ENCODE measurements at regions not wholly inside any gene's neighbourhood (a gene's known extent, or its start where the extent isn't known, plus 50 kb on each side); places are given as distances from the start of the nearest gene placed in this dataset.

DNA sequence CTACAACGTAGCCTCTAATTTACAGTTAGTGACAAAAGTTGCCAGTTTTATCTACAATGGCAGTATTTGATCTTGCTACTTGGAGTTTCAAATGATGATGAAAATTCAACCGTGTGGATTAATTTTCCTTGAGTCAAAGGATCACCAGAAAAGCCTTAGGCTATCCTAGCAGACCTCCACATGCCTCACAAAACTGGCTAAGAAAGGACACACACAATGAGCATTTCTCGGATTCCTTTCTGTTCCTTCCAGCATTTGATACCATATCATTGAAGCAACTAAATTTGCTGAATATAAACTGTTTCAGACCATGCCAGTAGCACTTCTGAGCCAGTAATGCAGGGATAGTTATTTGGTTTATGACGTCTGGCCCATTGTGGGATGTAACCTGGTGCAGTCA lies 587.4 kb upstream of the MDFIC2 start:
- Histone ChIP-seq H3K27ac (ENCODE audit: low read depth, low read length) (no peak overlapping the region), H3K4me3 (ENCODE audit: low read length) (no peak overlapping the region), H3K27me3 (ENCODE audit: insufficient read depth, low read length) (no peaks in the 10 kb centered on the region), H3K36me3 (ENCODE audit: insufficient read depth, low read length) (no peaks in the 10 kb centered on the region), H3K9me3 (ENCODE audit: insufficient read depth, low read depth, low read length) (peaks cover 5% of the 10 kb centered on the region; the same call in 1 of the 2 replicates), H3K9ac (ENCODE audit: low read depth, low read length) (no peak overlapping the region), H3K4me1 (ENCODE audit: insufficient read depth, low read length) (0 out of 2 replicates have a peak, but pooled peaks cover 2% of the 10 kb centered on the region)
- 90% methylated on average over 4 of the region's 4 CpGs for WGBS

DNA sequence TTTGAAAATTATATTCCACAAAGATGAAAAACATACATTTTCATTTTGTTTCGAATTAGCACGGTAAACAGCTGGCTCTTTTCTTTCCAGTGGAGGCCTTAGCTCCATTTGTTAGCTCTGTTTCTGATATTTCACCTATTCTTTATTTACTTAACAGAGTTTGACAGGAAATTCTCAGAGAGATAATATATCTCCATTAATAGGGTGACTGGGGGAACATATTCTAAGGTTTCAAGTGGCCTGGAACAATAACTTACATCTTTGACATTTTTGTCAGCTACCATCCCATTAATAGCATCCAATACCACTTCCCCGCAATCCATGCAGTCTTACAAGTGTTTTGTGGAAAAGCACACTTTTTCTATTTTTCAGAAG lies 577.6 kb upstream of the MDFIC2 start:
- H3K9me3 ChIP-seq (ENCODE audit: insufficient read depth, low read depth, low read length), result no peaks in the 10 kb centered on the region
- H3K4me3 ChIP-seq (ENCODE audit: low read length), result no peak overlapping the region
- H3K27me3 ChIP-seq (ENCODE audit: insufficient read depth, low read length), result no peaks in the 10 kb centered on the region
- H3K36me3 ChIP-seq (ENCODE audit: insufficient read depth, low read length), result no peaks in the 10 kb centered on the region
- H3K27ac ChIP-seq (ENCODE audit: low read depth, low read length), result no peak overlapping the region
- 95% methylated on average over 3 of the region's 3 CpGs for WGBS
- no peak overlapping the region for H3K9ac ChIP-seq (ENCODE audit: low read depth, low read length)
- H3K4me1 ChIP-seq (ENCODE audit: insufficient read depth, low read length), result no peaks in the 10 kb centered on the region

DNA sequence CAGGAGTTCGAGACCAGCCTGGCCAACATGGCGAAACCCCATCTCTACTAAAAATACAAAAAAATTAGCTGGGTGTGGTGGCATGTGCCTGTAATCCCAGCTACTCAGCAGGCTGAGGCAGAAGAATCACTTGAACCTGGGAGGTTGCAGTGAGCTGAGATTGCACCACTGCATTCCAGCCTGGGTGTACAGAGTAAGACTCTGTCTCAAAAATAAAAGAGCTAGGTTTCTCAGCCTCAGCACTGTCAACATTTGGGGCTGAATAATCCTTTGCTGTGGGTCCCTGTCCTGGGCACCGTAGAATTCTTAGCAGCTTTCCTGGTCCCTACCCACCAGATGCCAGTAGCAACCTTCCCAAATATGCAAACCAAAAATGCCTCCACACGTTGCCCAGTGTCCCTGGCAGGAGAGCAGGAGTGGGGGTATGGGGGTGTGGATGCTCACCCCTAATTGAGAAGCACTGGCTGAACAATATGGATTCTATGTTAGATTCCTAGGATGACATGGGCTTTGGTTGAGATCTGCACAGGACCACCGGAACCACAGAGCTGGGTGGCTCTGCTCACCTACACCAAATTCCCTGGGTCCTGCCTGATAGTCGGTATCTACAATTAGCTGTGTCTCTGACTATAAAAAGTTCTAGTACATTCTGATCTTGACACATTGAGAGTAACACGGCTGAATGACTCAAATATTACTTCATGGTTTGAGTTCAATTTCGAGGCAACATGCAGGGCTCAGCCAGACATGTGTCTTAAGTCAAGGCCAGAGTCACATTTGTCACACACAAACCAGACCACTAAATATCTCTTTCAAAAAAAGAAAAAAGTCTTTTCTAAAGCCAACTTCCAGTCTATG lies 577.0 kb upstream of the MDFIC2 start:
- H3K4me3 ChIP-seq (ENCODE audit: low read length), result no peak overlapping the region
- no peaks in the 10 kb centered on the region for H3K27me3 ChIP-seq (ENCODE audit: insufficient read depth, low read length)
- H3K9ac ChIP-seq (ENCODE audit: low read depth, low read length), result no peak overlapping the region
- no peaks in the 10 kb centered on the region for H3K36me3 ChIP-seq (ENCODE audit: insufficient read depth, low read length)
- no peak overlapping the region for H3K27ac ChIP-seq (ENCODE audit: low read depth, low read length)
- H3K4me1 ChIP-seq (ENCODE audit: insufficient read depth, low read length), result no peaks in the 10 kb centered on the region
- WGBS, result 83% methylated on average over 8 of the region's 8 CpGs
- no peaks in the 10 kb centered on the region for H3K9me3 ChIP-seq (ENCODE audit: insufficient read depth, low read depth, low read length)

DNA sequence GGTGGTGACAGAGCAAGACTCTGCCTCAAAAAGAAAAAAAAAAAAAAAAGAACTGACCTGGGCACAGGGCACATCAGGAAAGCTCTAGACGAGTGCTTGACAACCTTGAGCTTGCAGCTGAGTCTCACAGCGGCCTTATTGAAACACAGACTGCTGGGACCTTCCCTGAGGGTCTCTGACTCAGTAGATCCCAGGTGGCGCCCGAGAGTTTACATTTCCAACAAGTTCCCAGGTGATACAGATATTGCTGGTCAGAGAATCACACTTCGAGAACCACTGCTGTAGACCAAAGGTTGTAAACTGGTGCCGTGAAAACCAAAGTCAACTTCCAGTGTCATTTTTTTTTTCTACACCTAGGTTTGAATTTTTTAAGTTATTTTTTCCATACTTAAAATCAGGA lies 573.2 kb upstream of the MDFIC2 start:
- no peak overlapping the region for H3K4me3 ChIP-seq (ENCODE audit: low read length)
- no peaks in the 10 kb centered on the region for H3K4me1 ChIP-seq (ENCODE audit: insufficient read depth, low read length)
- H3K36me3 ChIP-seq (ENCODE audit: insufficient read depth, low read length), result no peaks in the 10 kb centered on the region
- no peak overlapping the region for H3K27ac ChIP-seq (ENCODE audit: low read depth, low read length)
- no peaks in the 10 kb centered on the region for H3K27me3 ChIP-seq (ENCODE audit: insufficient read depth, low read length)
- no peaks in the 10 kb centered on the region for H3K9me3 ChIP-seq (ENCODE audit: insufficient read depth, low read depth, low read length)
- WGBS, result 87% methylated on average over 6 of the region's 6 CpGs
- no peak overlapping the region for H3K9ac ChIP-seq (ENCODE audit: low read depth, low read length)

DNA sequence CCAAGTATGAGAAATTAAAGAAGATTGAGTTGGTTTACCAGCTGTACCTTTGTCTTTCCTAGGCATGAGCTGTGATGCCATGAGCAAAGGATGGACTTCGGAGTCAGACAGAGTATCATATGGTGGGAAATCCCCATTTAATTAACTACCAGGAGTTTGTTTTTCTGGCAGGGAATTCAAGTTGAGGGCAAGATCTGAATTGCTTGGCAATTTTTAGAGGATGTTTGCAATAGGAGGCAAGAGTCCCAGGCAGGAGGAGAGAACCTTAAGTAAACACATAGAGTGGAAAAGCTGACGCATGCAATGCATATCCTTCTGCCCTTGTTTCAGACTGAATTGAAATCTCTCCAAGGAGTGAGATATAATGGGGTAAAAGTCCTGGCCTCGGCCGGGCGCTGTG lies 569.7 kb upstream of the MDFIC2 start:
- 95% methylated on average over 5 of the region's 5 CpGs for WGBS
- no peak overlapping the region for H3K9ac ChIP-seq (ENCODE audit: low read depth, low read length)
- no peaks in the 10 kb centered on the region for H3K36me3 ChIP-seq (ENCODE audit: insufficient read depth, low read length)
- no peak overlapping the region for H3K27ac ChIP-seq (ENCODE audit: low read depth, low read length)
- H3K4me1 ChIP-seq (ENCODE audit: insufficient read depth, low read length), result no peaks in the 10 kb centered on the region
- H3K4me3 ChIP-seq (ENCODE audit: low read length), result no peak overlapping the region
- no peaks in the 10 kb centered on the region for H3K9me3 ChIP-seq (ENCODE audit: insufficient read depth, low read depth, low read length)
- no peaks in the 10 kb centered on the region for H3K27me3 ChIP-seq (ENCODE audit: insufficient read depth, low read length)

DNA sequence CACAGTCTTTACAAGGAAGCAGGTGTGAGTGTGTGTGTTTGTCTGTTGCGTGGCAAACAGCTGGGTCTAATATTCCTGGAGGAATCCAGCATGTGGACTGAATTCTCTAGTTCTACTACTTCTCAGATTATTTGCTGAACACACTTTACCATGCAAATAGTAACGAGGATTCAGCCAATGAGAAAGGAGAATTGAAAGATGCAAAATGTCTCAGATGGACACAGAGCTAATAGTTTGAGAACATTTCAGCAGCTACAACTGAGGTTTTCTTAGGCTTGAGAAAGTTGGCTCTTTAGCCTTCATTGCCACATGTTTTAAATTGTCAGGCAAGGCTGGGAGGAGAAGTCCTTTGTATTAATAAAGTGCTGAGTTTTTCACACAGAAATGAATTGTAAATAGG lies 568.0 kb upstream of the MDFIC2 start:
- no peak overlapping the region for H3K27ac ChIP-seq (ENCODE audit: low read depth, low read length)
- no peaks in the 10 kb centered on the region for H3K9me3 ChIP-seq (ENCODE audit: insufficient read depth, low read depth, low read length)
- H3K4me3 ChIP-seq (ENCODE audit: low read length), result no peak overlapping the region
- H3K9ac ChIP-seq (ENCODE audit: low read depth, low read length), result no peak overlapping the region
- no peaks in the 10 kb centered on the region for H3K4me1 ChIP-seq (ENCODE audit: insufficient read depth, low read length)
- H3K36me3 ChIP-seq (ENCODE audit: insufficient read depth, low read length), result no peaks in the 10 kb centered on the region
- whole genome bisulfite sequencing, result 96% methylated on average over 2 of the region's 2 CpGs
- H3K27me3 ChIP-seq (ENCODE audit: insufficient read depth, low read length), result no peaks in the 10 kb centered on the region

DNA sequence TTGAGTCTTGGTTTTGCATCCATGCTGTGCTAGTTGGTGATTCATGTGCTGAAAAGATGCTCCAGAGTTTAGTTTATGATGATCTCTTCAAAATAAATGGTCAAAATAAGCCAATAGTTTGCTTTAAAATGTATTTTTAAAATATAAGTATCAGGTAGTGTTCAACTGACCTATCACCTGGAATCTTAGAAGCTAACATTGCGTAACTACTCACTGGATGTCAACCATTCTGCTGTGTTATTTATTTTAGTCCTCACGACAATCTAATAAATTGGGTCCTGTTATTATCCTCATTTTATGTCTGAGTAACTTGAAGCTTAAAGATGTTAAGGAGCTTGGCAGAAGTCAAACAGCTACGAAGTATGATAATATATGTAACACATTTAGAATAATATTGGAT lies 563.7 kb upstream of the MDFIC2 start:
- WGBS, result 95% methylated on average over 2 of the region's 3 CpGs
- no peaks in the 10 kb centered on the region for H3K4me1 ChIP-seq (ENCODE audit: insufficient read depth, low read length)
- no peaks in the 10 kb centered on the region for H3K36me3 ChIP-seq (ENCODE audit: insufficient read depth, low read length)
- no peak overlapping the region for H3K4me3 ChIP-seq (ENCODE audit: low read length)
- H3K27me3 ChIP-seq (ENCODE audit: insufficient read depth, low read length), result no peaks in the 10 kb centered on the region
- no peak overlapping the region for H3K27ac ChIP-seq (ENCODE audit: low read depth, low read length)
- H3K9me3 ChIP-seq (ENCODE audit: insufficient read depth, low read depth, low read length), result peaks cover 10% of the 10 kb centered on the region
- H3K9ac ChIP-seq (ENCODE audit: low read depth, low read length), result no peak overlapping the region

DNA sequence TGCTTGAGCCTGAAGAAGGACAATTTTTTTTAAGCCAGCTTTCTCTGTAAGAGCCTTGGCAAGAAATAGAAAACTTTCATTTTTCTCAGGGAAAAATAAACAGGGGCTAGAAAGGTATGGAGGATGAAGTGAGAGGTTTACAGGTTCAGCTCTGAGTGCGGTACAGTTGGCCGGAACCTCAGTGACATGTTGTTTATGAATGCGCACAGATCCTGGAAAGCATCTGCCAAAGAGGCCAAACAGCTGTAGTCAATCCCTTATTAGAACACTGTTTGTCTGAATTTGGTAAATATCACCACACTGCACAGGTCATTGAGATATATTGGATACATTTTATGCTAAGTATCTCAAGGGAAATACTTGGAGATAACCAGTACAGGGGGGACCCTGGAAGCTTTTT lies 561.8 kb upstream of the MDFIC2 start:
- Histone ChIP-seq H3K27me3 (ENCODE audit: insufficient read depth, low read length) (no peaks in the 10 kb centered on the region), H3K4me1 (ENCODE audit: insufficient read depth, low read length) (no peaks in the 10 kb centered on the region), H3K9ac (ENCODE audit: low read depth, low read length) (no peak overlapping the region), H3K27ac (ENCODE audit: low read depth, low read length) (no peak overlapping the region), H3K4me3 (ENCODE audit: low read length) (no peak overlapping the region), H3K36me3 (ENCODE audit: insufficient read depth, low read length) (no peaks in the 10 kb centered on the region), H3K9me3 (ENCODE audit: insufficient read depth, low read depth, low read length) (peaks cover 13% of the 10 kb centered on the region)
- 95% methylated on average over 3 of the region's 3 CpGs for WGBS

DNA sequence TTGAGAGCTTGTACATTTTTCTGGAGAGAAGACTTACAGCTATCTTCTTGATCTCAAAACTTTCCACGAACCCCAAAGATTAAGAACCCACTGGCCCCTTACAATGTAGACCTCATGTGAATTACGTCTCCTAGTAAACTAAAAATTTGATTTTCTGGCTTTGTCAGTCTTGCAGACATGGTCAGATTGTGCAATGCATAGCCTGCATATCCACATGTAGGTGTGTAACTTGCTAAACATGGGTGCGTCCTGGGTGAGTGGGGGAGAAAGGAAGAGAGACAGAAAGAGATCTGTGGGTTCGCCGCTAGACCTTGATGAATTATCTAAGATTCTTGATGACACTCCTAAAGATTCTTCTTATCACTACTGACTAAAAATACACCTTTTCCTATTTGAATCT lies 561.2 kb upstream of the MDFIC2 start:
- no peak overlapping the region for H3K9ac ChIP-seq (ENCODE audit: low read depth, low read length)
- no peaks in the 10 kb centered on the region for H3K27me3 ChIP-seq (ENCODE audit: insufficient read depth, low read length)
- H3K36me3 ChIP-seq (ENCODE audit: insufficient read depth, low read length), result no peaks in the 10 kb centered on the region
- WGBS, result 94% methylated on average over 5 of the region's 5 CpGs
- no peak overlapping the region for H3K27ac ChIP-seq (ENCODE audit: low read depth, low read length)
- no peaks in the 10 kb centered on the region for H3K4me1 ChIP-seq (ENCODE audit: insufficient read depth, low read length)
- no peak overlapping the region for H3K4me3 ChIP-seq (ENCODE audit: low read length)
- H3K9me3 ChIP-seq (ENCODE audit: insufficient read depth, low read depth, low read length), result peaks cover 13% of the 10 kb centered on the region

DNA sequence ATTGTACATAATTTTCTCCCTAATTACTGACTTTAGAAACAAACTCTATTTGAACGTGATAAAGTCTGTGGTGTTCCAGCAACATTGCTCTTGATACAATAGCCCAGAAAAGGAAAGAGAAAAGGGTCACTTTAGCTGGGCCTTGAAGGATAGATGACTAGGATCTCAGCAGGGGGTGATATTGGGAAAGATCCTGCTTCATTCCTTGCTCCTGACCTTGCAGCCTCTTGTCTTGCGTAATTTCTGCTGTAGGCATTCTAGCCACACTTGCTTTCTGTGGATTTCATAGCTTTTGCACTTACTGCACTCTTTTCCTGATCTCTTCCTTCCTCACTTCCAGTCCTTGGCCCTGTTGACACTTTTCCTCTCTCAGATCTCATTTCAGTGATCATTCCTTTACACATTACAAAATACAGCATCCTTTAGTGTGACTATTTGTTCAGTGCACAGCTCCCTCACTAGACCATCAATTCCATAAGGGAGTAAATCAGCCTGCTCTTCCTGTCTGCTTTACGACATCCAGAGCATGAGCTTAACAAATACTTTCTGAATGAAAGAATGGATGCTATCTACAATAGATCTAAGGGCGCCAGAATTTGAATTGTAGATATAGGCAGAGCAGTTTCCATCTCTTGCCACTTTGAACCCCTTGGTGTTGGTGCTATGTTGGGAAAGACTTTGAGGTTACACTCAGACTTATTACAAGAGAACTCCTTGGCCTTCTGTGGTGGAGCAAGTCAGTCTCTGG lies 559.6 kb upstream of the MDFIC2 start:
- no peak overlapping the region for H3K4me3 ChIP-seq (ENCODE audit: low read length)
- peaks cover 13% of the 10 kb centered on the region for H3K9me3 ChIP-seq (ENCODE audit: insufficient read depth, low read depth, low read length)
- H3K36me3 ChIP-seq (ENCODE audit: insufficient read depth, low read length), result no peaks in the 10 kb centered on the region
- H3K9ac ChIP-seq (ENCODE audit: low read depth, low read length), result no peak overlapping the region
- H3K4me1 ChIP-seq (ENCODE audit: insufficient read depth, low read length), result no peaks in the 10 kb centered on the region
- no peaks in the 10 kb centered on the region for H3K27me3 ChIP-seq (ENCODE audit: insufficient read depth, low read length)
- H3K27ac ChIP-seq (ENCODE audit: low read depth, low read length), result no peak overlapping the region
- 87% methylated on average over 4 of the region's 4 CpGs for WGBS

DNA sequence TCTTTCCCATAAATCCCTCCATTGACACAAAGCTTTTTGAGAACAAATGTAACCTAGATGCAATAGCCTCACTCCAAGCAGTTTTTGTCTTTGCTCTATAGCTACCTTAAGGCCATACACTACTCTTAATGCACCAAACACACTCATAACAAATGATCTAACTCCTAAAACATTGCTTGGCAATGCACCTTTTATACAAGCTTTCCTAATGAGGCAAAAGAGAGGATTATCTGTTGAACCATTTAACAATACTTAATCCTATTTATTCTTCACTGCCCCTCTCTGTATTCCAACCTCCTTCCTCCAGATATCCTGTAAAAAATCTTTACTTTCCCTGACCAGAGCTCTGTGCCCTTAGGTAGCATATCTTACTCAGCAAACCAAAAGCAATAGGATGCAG lies 558.1 kb upstream of the MDFIC2 start:
- Histone ChIP-seq H3K4me1 (ENCODE audit: insufficient read depth, low read length) (no peaks in the 10 kb centered on the region), H3K27me3 (ENCODE audit: insufficient read depth, low read length) (no peaks in the 10 kb centered on the region), H3K9me3 (ENCODE audit: insufficient read depth, low read depth, low read length) (peaks cover 13% of the 10 kb centered on the region), H3K4me3 (ENCODE audit: low read length) (no peak overlapping the region), H3K36me3 (ENCODE audit: insufficient read depth, low read length) (no peaks in the 10 kb centered on the region), H3K9ac (ENCODE audit: low read depth, low read length) (no peak overlapping the region), H3K27ac (ENCODE audit: low read depth, low read length) (no peak overlapping the region)

Data from HUES64 (cell line).